ENCODE measurements at regions not wholly inside any gene's neighbourhood (a gene's known extent, or its start where the extent isn't known, plus 50 kb on each side); places are given as distances from the start of the nearest gene placed in this dataset.

DNA sequence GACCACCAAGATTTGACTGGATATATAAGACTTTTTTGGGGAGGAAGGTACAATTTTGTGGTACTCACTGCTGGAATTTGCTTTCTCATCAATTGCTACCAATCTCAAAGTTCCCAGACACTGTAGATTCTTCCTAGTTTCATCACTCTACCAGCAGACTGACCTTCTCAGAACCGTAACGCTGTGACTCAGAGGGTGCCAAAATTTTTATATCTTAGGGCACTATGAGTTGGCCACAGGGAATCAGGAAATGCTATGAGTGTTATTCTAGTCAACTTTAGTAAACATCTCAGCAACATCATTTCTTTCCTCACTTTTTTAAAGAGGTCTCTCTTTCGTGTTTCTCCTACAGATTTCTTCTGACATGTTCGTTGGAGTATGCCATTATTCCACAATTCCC, 499.0 kb downstream of the TMX3 start (continued):
- TF ChIP-seq POU5F1 (IDR thresholded peaks at IDR 0.05; ENCODE audit: low read depth, low read length) (no peak), E2F6 (IDR thresholded peaks at IDR 0.05) (no peak), HDAC2 (IDR thresholded peaks at IDR 0.05; ENCODE audit: borderline replicate concordance in 1 of 2, low read depth in 2 of 2, low read length in 2 of 2) (no peak), TAF1 (IDR thresholded peaks at IDR 0.05; ENCODE audit: low read depth, low read length) (no peak), KDM1A (IDR thresholded peaks at IDR 0.05; ENCODE audit: borderline replicate concordance, low read length) (no peak), SP2 (IDR thresholded peaks at IDR 0.05; ENCODE audit: low read length) (no peak), FOSL1 (IDR thresholded peaks at IDR 0.05; ENCODE audit: insufficient read depth, low read depth, low read length) (no peak), TCF12 (IDR thresholded peaks at IDR 0.05; ENCODE audit: low read depth, low read length) (no peak)
